Breast epithelium (tissue), 4 donors: ENCODE measurements at regions not wholly inside any gene's neighbourhood (a gene's known extent, or its start where the extent isn't known, plus 50 kb on each side); places are given as distances from the start of the nearest gene placed in this dataset.

Source experiments
- DNase-seq, 2 donors: peaks; one replicate each; pipeline ENCODE4 v3.0.0-alpha.2; 2019; ENCODE audit warnings: low spot score in 2 of 2
- H3K27ac ChIP-seq, 2 donors: fragments of 200-600 bp; sonication (generic) in 1 of 2; one replicate each; pipeline ENCODE4 v1.5.1; 2016 to 2019; ENCODE audit warnings: mild to moderate bottlenecking in 1 of 2
- H3K27me3 ChIP-seq, 2 donors: fragments of 200-600 bp; sonication (generic) in 1 of 2; one replicate each; pipeline versions ENCODE4 v1.5.1 to v1.6.0; 2017 to 2019; ENCODE audit warnings: control low read depth in 1 of 2, mild to moderate bottlenecking in 1 of 2
- H3K36me3 ChIP-seq: fragments of 200-600 bp; one replicate; pipeline ENCODE4 v1.5.1; 2019
- H3K4me1 ChIP-seq, 2 donors: fragments of 200-600 bp; sonication (generic); one replicate each; pipeline ENCODE4 v1.5.1; 2016 to 2019; ENCODE audit warnings: control low read depth in 1 of 2
- H3K4me3 ChIP-seq, 3 donors: fragments of 200-600 bp; sonication (generic); 1 replicate in 2 of 3; 2 replicates in 1 of 3; pipeline ENCODE4 v1.5.1; 2016 to 2019; ENCODE audit warnings: mild to moderate bottlenecking in 3 of 3, moderate library complexity in 2 of 3
- H3K9me3 ChIP-seq, 2 donors: fragments of 200-600 bp; sonication (generic) in 1 of 2; one replicate each; pipeline ENCODE4 v1.5.1; 2016 to 2019; ENCODE audit warnings: control low read depth in 1 of 2
- POLR2A ChIP-seq: fragments of 450-650 bp; IDR thresholded peaks from one replicate; pipeline ENCODE4 v1.6.1; 2016; ENCODE audit warnings: antibody characterized with exemption, mild to moderate bottlenecking, moderate library complexity
- POLR2AphosphoS5 ChIP-seq, 3 donors: sonication (generic); formaldehyde crosslinking; IDR thresholded peaks; one replicate each; pipeline ENCODE4 v1.6.1; 2017; ENCODE audit warnings: antibody characterized with exemption in 3 of 3
- intact Hi-C: fragments of 100-400 bp; cut with DNase I; formaldehyde crosslinking; loops from one replicate; pipeline ENCODE4 v1.15.1; 2023; ENCODE audit warnings: low total_unique reads
- TF ChIP-seq, protein P1 (sequence below), 3 donors: fragments of 450-650 bp; IDR thresholded peaks; one replicate each; pipeline ENCODE4 v1.5.1; 2016 to 2017; ENCODE audit warnings: antibody characterized with exemption in 3 of 3, mild to moderate bottlenecking in 3 of 3, moderate library complexity in 3 of 3

DNA sequence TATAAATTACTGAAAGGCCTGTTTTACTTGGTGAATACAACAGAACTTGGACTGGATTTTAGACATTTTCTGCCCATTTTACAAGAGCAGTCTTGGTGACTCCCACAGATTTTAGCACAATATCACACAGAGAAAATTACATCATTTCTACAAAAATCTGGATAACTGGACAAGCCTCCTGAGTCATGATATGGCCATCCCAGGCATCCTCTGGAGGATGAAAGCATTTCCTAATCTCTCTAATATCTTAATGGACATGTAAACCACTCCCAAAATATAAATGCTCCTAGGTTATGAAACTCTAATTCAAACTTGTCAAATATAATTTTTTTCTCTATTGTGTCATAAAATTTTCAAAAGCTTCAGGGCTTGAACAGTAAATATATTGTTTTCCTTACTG lies 1170.8 kb upstream of the PCDH7 start:
- no peak for DNase-seq
- Histone ChIP-seq H3K27me3 (no peaks in the 10 kb centered on the region), H3K4me1 (no peaks in the 10 kb centered on the region), H3K9me3 (no peaks in the 10 kb centered on the region), H3K27ac (no peak overlapping the region), H3K36me3 (no peaks in the 10 kb centered on the region), H3K4me3 (no peak overlapping the region)
- TF ChIP-seq POLR2AphosphoS5 (IDR thresholded peaks at IDR 0.05) = no peak
- TF ChIP-seq, protein P1, sequence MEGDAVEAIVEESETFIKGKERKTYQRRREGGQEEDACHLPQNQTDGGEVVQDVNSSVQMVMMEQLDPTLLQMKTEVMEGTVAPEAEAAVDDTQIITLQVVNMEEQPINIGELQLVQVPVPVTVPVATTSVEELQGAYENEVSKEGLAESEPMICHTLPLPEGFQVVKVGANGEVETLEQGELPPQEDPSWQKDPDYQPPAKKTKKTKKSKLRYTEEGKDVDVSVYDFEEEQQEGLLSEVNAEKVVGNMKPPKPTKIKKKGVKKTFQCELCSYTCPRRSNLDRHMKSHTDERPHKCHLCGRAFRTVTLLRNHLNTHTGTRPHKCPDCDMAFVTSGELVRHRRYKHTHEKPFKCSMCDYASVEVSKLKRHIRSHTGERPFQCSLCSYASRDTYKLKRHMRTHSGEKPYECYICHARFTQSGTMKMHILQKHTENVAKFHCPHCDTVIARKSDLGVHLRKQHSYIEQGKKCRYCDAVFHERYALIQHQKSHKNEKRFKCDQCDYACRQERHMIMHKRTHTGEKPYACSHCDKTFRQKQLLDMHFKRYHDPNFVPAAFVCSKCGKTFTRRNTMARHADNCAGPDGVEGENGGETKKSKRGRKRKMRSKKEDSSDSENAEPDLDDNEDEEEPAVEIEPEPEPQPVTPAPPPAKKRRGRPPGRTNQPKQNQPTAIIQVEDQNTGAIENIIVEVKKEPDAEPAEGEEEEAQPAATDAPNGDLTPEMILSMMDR (IDR thresholded peaks at IDR 0.05) = no peak
- no peak for TF ChIP-seq POLR2A
- intact Hi-C loops = no loop called here

DNA sequence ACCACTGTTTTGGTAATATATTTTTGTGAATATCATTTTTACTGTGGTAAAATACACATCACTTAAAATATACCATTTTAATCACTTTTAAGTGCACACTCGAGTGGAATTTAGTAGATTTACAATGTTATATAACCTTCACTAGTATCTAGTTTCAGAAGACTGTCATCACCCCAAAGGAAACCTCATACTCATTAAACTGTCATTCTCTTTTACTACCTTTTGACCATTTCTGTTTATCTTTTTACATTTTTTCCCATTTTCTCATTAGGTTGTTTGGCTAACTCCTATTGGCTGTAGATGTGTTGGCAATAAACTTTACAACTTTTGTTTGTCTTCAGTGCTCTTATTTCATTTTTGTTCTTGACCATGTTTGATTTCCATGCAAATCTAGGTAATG lies 1168.3 kb upstream of the PCDH7 start:
- intact Hi-C loops = no loop called here
- DNase-seq = no peak
- H3K9me3 ChIP-seq = no peaks in the 10 kb centered on the region

DNA sequence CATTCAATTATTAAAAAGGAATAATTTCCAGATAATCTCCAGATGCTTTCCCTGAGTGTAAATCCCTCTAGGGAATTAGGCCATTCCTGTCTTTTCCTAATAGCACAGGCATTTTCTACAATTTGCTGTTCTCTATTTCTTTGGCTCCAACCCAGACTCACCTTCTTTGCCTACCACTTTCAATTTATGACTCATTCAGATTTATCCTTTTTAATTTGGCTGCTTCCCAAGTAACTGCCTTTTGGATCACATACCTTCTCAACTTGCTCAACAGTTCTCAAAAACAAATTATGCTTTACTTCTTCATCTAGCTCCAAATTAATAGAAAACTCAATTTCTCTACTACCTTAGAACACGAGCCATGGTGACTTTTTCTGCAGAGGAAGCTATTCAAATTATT lies 1166.3 kb upstream of the PCDH7 start:
- Histone ChIP-seq H3K27ac (no peak overlapping the region), H3K4me1 (no peaks in the 10 kb centered on the region), H3K27me3 (no peaks in the 10 kb centered on the region), H3K36me3 (no peaks in the 10 kb centered on the region), H3K9me3 (no peaks in the 10 kb centered on the region), H3K4me3 (no peak overlapping the region)
- intact Hi-C loops = no loop called here
- TF ChIP-seq POLR2A (no peak), POLR2AphosphoS5 (IDR thresholded peaks at IDR 0.05) (no peak)
- TF ChIP-seq, protein P1 (IDR thresholded peaks at IDR 0.05) = no peak
- DNase-seq = no peak

More for the DNA sequence above, 1168.3 kb upstream of the PCDH7 start:
- H3K27ac ChIP-seq = no peak overlapping the region
- H3K27me3 ChIP-seq = no peaks in the 10 kb centered on the region
- H3K36me3 ChIP-seq = no peaks in the 10 kb centered on the region
- H3K4me1 ChIP-seq = no peaks in the 10 kb centered on the region
- H3K4me3 ChIP-seq = no peak overlapping the region
- TF ChIP-seq, protein P1 (IDR thresholded peaks at IDR 0.05) = no peak
- TF ChIP-seq POLR2AphosphoS5 (IDR thresholded peaks at IDR 0.05) (no peak), POLR2A (no peak)

DNA sequence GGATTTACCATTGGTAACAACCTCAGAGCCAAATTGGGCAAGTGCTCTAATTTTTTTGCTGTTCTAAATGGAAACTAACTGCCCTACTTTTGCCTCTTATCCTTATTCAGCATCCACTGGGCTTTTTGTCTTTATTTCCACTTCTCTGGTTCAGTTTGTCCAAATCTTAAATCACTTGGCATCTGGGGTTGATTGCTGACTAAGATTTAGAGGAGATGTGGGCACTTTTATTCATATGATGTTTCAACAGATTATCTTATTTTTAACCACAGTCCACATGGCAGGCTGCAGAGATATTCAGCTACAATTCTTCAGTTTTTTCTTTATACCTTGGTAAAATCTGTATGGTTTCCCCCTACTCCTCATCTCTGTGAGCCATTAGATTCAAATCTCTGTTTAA lies 1161.4 kb upstream of the PCDH7 start:
- Histone ChIP-seq H3K27ac (no peak overlapping the region), H3K9me3 (no peaks in the 10 kb centered on the region), H3K36me3 (no peaks in the 10 kb centered on the region), H3K27me3 (no peaks in the 10 kb centered on the region), H3K4me1 (no peaks in the 10 kb centered on the region), H3K4me3 (no peak overlapping the region)
- TF ChIP-seq POLR2A = no peak
- no peak for TF ChIP-seq POLR2AphosphoS5 (IDR thresholded peaks at IDR 0.05)
- TF ChIP-seq, protein P1 (IDR thresholded peaks at IDR 0.05) = no peak
- intact Hi-C loops = no loop called here
- no peak for DNase-seq

DNA sequence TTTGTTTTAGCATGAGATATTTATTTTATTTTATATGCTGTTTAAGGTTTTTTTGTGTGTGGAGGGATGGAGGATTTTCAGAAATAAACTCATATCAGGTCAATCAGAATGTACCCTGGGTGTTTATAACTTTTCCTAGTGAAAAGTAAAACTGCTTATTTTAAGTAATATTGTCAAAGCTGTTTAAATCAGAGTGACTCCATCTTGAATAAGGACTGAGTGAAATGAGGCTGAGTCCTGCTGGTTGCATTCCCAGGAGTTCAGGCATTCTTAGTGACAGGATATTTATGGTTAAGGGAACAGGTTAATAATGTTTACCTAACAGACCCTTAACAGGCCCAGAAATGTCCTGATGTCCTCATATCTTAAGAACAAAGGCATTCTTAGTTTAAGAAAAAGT lies 1160.9 kb upstream of the PCDH7 start:
- TF ChIP-seq POLR2AphosphoS5 (IDR thresholded peaks at IDR 0.05) = no peak
- TF ChIP-seq, protein P1 (IDR thresholded peaks at IDR 0.05) = no peak
- TF ChIP-seq POLR2A = no peak
- DNase-seq = no peak
- intact Hi-C loops = no loop called here

More for the DNA sequence above, 1160.9 kb upstream of the PCDH7 start:
- Histone ChIP-seq H3K4me1 (no peaks in the 10 kb centered on the region), H3K36me3 (no peaks in the 10 kb centered on the region), H3K4me3 (no peak overlapping the region), H3K27me3 (no peaks in the 10 kb centered on the region), H3K9me3 (no peaks in the 10 kb centered on the region), H3K27ac (no peak overlapping the region)
